GM18951 (cell line): ENCODE measurements at regions not wholly inside any gene's neighbourhood (a gene's known extent, or its start where the extent isn't known, plus 50 kb on each side); places are given as distances from the start of the nearest gene placed in this dataset.

Source experiments
- POLR2A ChIP-seq: IDR thresholded peaks from 4 replicates; pipeline ENCODE4 v1.6.1; 2011; ENCODE audit warnings: mild to moderate bottlenecking; ENCODE audit not compliant: insufficient read length, insufficient read depth; ENCODE audit errors: extremely low read depth
- in situ Hi-C: fragments of 300-500 bp; cut with MboI; formaldehyde crosslinking; loops from one replicate; pipeline ENCODE4 v1.12.0; 2022; ENCODE audit warnings: low sequenced_read_pairs, mixed read lengths, inconsistent platforms; ENCODE audit not compliant: unreplicated experiment

DNA sequence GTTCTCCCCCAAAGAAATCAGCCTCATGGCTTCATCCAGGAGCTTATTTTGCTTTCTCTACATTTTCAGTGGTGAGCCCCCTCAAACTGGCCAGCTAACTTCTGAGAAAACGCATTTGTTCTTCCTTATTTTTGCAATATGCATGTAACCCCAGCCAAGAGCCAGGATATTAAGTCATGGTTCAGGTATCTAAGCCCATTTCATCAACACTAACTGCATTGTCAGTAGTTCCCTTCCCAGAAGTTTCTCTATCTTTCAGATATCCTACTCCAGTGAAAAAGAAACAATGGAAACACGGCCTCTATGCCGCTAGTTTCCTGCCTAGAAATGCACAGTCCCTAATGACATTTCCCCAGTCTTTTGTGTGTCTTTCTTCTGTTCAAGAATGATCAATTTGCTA, 102.8 kb upstream of the RASSF8 start:
- in situ Hi-C loops = no loop called here
- no peak for TF ChIP-seq POLR2A

DNA sequence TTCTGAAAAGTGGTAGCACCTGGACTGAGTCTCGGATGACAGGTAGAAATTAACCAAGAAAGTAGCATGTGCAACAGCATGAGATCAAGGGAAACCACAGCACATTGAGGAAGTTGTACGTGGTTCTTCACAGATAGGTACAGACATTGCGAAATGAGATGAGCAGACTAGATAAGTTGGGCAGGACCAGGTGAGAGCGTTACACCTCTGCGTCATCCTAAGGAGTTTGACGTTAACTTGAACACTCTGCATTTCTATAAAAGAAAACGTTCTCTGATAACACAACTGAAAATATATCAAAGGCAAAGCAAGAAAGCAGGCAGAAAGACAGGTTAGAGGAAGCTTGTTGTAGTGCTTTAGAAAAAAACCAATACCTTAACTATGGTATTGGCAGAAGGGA, 98.5 kb upstream of the RASSF8 start:
- TF ChIP-seq POLR2A = no peak
- in situ Hi-C loops = no loop called here

DNA sequence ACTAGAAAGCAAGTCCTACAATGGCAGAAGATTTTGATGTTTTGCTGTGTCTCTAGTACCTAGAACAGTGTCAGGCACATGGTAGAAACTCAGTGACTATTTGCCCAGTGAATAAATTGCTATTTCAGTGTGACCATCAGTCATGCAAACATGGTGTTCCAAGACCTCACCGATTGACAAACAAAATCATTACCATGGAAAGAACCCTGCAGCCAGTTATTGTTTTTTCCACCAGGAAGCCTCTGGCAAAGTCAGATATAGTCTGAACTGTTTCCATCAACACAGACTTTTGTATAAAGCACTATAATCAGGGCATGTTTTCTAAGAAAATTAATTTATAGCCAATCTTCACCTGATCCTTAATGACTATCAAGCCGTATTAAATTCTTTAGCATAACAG, 97.3 kb upstream of the RASSF8 start:
- no peak for TF ChIP-seq POLR2A
- in situ Hi-C loops = no loop called here

DNA sequence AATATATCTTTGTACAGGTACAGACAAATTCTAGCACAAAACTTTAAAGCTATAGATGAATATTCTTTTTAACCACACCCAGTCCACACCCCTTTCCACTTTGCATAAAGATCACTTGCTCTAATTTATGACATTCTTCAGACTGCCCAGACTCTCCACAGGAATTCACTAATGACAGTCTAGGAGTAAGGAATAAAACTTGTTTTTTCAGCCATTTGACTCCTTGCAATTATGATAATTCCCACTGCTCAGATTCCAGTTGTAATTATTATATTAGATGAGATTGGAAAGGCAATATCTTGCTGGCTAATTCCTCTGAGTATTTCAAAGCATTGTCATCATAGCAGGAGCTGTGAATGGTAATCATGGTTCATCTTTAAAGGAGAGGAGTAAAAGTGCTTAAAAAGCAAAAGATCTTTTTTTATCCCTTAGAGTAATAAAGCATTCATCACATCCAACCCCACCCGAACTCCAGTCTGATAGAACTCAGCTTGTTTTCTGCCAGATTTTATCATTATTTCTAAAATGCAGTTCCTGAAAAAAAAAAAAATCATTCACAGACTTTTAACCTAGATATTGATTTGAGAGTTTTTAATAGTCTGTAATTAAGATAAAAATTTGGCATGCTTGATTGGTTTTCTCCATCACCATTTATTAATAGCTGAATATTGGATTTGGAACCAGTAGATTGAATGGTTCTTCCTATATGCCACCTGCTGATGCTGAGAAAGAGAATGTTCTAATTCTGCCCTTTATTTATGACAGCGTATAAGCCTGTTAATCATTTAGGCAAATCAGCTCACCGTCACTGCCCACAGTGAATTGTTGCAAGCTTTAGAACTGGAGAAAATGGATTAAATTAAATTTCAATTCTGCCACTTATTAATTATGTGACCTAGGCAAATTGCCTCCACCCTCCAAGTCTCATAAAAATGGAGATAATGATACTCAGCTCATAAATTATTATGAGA, 93.9 kb upstream of the RASSF8 start:
- in situ Hi-C loops = no loop called here

DNA sequence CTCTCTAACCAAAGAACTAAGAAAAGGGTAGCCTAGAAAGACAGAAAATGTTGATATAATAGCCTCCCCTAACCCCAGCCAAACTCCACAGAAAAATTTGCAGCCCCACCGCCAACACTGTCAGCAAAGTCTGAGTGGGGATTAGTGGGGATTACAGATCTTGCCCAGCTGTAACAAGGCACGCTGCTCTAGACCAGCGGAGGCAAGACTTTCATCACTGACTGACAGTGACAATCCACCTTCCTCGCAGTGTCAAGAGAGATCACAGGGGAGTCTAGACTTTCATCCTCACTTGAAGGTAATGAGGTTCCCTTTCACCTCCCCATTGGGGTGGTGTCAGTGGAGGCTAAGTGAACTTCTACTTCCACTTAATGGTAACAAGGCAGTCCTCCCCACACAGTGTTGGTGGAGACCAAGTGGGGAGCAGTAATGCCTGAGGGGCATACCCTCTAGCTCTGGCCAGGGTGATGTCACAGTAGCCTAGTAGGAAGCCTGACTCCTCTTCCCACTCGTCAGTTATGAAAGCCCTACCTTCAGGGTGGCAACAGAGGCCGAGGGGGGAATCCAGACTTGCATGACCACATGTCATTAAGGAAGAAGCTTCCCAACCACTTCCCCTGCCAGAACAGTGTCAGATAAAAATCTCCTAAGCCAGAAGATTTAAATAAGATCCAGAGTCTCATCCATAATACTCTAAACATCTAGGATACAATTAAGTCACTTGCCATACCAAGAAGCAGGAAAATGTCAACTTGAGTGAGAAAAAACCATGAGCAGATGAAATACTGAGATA, 91.7 kb upstream of the RASSF8 start:
- in situ Hi-C loops = no loop called here
- no peak for TF ChIP-seq POLR2A

More for the DNA sequence above, 93.9 kb upstream of the RASSF8 start:
- TF ChIP-seq POLR2A = no peak

DNA sequence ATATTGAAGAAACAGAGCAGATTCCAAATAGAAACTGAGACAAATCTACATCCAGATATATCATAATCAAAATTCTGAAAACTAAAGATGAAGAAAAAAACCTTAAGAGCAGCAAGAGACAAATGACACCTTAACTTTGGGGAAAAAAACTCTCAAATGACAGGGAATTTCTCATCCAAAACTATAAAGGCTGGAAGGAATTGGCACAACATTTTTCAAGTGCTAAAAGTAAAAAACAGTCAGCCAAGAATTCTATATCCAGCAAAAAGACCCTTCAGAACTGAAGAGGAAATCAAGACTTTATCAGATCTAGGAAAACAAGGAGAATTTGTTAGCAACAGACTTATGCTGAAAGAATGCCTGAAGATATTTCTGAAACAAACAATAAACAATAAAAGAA, 90.3 kb upstream of the RASSF8 start:
- no peak for TF ChIP-seq POLR2A
- in situ Hi-C loops = no loop called here

DNA sequence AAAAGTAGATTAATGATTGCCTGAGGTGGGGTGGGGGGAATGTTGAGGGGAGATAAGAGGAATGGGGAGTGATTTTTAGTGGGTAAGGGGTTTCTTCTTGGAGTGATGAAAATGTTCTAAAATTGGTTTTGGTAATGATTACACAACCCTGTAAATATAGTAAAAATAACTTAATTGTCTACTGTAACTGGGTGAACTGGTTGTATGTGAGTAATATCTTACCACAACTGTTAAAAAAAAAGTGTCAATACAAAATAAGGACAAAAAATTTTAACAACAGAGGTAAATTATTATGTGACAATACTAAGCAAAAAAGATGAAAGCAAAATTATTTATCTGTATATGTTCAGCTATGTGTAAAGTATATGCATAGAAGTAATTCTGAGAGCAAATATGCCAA, 86.3 kb upstream of the RASSF8 start:
- no peak for TF ChIP-seq POLR2A

DNA sequence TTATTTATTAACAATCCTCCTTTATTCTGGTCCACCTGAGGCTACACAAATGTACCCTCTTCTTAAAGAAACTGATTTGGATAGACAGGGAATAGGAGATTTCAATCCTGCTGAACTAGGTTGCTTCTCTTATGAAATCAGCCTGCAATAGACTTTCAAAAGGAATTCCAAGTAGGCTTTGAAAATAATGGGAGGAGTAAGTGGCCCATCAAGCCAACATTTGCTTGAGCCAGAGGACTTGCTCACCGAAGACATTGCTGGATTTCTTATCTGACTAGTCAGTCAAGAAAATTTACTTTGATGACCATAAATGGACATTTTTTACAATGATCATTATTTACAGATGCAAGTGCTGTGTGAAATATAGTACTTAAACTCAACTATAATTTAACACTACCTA, 82.8 kb upstream of the RASSF8 start:
- in situ Hi-C loops = no loop called here
- TF ChIP-seq POLR2A = no peak

More for the DNA sequence above, 86.3 kb upstream of the RASSF8 start:
- in situ Hi-C loops = no loop called here

DNA sequence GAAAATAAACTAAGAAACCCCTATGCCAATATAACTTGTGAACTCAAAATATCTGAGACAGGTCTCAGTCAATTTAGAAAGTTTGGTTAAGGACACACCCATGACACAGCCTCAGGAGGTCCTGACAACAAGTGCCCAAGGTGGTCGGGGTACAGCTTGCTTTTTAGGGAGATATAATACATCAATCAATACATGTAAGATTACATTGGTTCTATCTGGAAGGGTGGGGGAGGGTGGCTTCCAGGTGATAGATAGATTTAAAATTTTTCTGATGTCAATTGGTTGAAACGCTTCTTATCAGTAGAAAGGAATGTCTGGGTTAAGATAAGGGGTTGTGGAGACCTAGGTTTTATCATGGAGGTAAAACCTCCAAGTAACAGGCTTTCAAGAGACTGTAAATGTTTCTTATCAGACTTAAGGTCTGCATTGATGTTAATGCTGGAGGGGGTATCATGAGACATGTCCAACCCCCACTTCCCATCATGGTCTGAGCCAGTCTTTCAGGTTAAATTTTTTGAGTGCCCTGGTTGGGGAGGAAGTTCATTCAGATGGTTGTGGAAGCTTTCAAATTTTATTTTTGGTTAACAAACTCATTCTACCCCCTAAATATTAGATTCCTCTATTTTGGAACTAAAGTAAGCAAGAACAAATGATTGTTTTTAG, 82.0 kb upstream of the RASSF8 start:
- no peak for TF ChIP-seq POLR2A
- in situ Hi-C loops = no loop called here

DNA sequence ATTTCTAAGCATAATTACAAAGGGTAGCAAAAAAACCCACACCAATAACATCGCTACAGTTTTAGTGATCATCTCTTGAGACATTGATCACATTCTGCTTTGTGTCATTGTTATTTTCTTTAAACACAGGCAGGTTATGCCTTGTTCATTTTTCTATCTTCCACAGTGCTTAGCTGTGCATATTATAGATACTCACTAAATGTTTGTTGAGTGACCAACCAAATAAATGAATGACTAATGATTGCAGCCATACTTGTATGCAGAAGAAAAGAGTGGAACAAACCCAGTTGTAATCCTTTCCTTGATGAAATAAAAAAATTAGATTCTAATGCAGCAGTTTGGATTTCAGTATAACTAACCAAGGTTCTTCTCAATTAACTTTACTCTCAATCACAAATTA, 81.0 kb upstream of the RASSF8 start:
- in situ Hi-C loops = no loop called here
- TF ChIP-seq POLR2A = no peak

DNA sequence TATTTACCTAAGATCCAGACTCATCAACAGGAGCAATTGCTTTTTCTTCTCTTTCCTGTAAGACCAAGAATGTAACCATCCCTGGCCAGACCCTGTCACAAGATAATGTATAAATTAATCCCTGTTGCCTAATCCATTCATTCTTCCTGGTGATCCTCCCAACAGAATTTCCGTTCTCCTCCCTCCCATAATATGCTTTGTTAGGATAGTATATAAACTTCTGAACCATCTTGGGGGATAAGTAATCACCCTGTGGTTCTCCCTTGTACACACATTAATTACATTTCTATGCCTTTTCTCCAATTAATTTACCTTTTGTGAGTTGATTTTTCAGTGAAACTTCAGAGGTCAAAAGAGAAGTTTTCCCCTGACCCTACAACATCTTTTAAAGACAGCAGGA, 76.2 kb upstream of the RASSF8 start:
- TF ChIP-seq POLR2A = no peak
- in situ Hi-C loops = no loop called here

DNA sequence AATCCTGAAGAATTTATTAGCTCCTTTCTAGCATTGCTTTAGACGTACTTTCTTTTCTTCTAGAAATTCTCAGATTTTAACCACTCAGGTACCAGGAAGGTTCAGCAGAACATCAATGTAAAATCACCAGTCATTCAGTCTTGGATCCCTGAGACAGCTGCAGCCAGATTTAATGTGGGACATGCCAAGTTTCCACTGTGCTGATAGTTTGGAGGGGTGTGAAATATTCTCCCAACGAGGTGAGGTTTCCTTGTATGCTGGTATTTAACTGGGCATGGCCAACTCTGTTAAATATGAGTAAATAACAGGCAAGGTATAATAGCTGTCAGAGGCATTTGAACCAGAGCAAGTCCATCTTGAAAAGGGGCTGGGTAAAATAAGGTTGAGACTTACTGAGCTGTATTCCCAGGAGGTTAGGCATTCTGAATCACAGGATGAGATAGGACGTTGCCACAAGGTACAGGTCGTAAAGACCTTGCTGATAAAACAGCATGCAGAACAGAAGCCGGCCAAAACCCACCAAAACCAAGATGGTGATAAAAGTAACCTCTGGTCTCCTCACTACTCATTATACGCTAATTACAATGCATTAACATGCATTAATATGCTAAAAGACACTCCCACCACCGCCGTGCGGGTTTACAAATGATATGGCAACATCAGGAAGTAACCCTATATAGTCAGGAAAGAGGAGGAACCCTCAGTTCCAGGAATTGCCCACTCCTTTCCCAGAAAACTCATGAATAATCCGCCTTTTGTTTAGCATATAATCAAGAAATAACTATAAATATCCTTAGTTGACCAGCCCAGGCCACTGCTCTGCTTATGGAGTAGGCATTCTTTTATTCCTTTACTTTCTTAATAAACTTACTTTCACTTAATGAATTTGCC, 75.2 kb upstream of the RASSF8 start:
- in situ Hi-C loops = no loop called here
- TF ChIP-seq POLR2A = no peak
